NT2/D1 (cell line): ENCODE measurements at regions not wholly inside any gene's neighbourhood (a gene's known extent, or its start where the extent isn't known, plus 50 kb on each side); places are given as distances from the start of the nearest gene placed in this dataset.

Experiments
- YY1 ChIP-seq: IDR thresholded peaks from 2 replicates; pipeline ENCODE4 v1.6.1; 2011; ENCODE audit not compliant: insufficient read length, insufficient read depth
- ZNF274 ChIP-seq: IDR thresholded peaks from 2 replicates; pipeline ENCODE4 v1.6.1; 2011; ENCODE audit warnings: mild to moderate bottlenecking, low read depth, low read length

- no peak for TF ChIP-seq YY1
- no peak for TF ChIP-seq ZNF274
These were observed 242.8 kb downstream of the LRRN1 start for GRCh38 chr3:4042070-4042469.
